ENCODE measurements at regions not wholly inside any gene's neighbourhood (a gene's known extent, or its start where the extent isn't known, plus 50 kb on each side); places are given as distances from the start of the nearest gene placed in this dataset.

GRCh38 chr17:13933441-13934276 is 135.6 kb upstream of the COX10 start:
- intact Hi-C loops (cut with micrococcal nuclease) = no loop called here
- POLR2A ChIA-PET = interaction anchor here (0.7 to 2.6 kb wide), 13 partner anchors 15 to 985 kb away, joined by 3 to 10 read pairs (median 3); partner anchors contain the start of genes HS3ST3A1 and HS3ST3B1
- peak; percentile 18 for DNase-seq (ENCODE audit: unreplicated experiment)
- H3K4me1 Mint-ChIP-seq (ENCODE audit: insufficient read depth, unreplicated experiment) = peaks cover 40% of the 10 kb centered on the region
- no peaks in the 10 kb centered on the region for H3K27me3 Mint-ChIP-seq (ENCODE audit: insufficient read depth, unreplicated experiment)
- no TSS peak for BruUV-seq (replicated peaks)
- peak overlapping the region; percentile 50 for H3K27ac Mint-ChIP-seq (ENCODE audit: low read depth, unreplicated experiment)
- H3K9me3 Mint-ChIP-seq (ENCODE audit: unreplicated experiment) = no peaks in the 10 kb centered on the region
- H3K36me3 Mint-ChIP-seq (ENCODE audit: insufficient read depth, unreplicated experiment) = no peaks in the 10 kb centered on the region
- no peak overlapping the region for H3K4me3 Mint-ChIP-seq (ENCODE audit: unreplicated experiment)
- CTCF ChIA-PET = interaction anchor here (0.6 to 1.3 kb wide), 5 partner anchors 12 to 1727 kb away, joined by 3 to 4 read pairs (median 3); no protein-coding TSS in a partner anchor
- TF ChIP-seq CTCF (IDR thresholded peaks at IDR 0.05; ENCODE audit: unreplicated experiment) = no peak

DNA sequence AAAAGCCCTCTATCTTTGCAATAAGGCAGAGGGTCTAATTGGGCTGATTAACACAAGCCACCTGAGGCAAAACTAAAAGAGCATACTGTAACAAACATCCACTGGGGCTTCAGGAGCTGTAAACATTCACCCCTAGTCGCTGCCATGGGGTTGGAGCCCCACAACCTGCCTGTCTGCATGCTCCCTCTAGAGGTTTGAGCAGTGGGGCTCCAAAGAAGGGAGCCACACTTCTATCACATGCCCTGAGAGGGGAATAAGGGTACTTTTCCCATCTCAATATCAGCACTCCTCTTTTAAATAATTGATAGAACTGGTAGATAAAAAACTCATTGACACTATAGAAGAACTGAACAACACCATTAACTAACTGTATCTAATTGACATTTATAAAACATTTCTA is 130.1 kb upstream of the COX10 start:
- no peak overlapping the region for H3K27ac Mint-ChIP-seq (ENCODE audit: low read depth, unreplicated experiment)
- CTCF ChIA-PET = interaction anchor here (0.7 to 0.9 kb wide), 2 partner anchors 9 to 13 kb away, joined by 3 read pairs; no protein-coding TSS in a partner anchor
- no peak overlapping the region for H3K4me3 Mint-ChIP-seq (ENCODE audit: unreplicated experiment)
- no peaks in the 10 kb centered on the region for H3K27me3 Mint-ChIP-seq (ENCODE audit: insufficient read depth, unreplicated experiment)
- POLR2A ChIA-PET = interaction anchor here (0.5 to 1.0 kb wide), 4 partner anchors 10 to 555 kb away, joined by 3 to 5 read pairs (median 4); no protein-coding TSS in a partner anchor
- no TSS peak for BruUV-seq (replicated peaks)
- H3K4me1 Mint-ChIP-seq (ENCODE audit: insufficient read depth, unreplicated experiment) = peaks cover 12% of the 10 kb centered on the region
- peaks cover 9% of the 10 kb centered on the region for H3K9me3 Mint-ChIP-seq (ENCODE audit: unreplicated experiment)
- TF ChIP-seq CTCF (IDR thresholded peaks at IDR 0.05; ENCODE audit: unreplicated experiment) = no peak
- intact Hi-C loops (cut with micrococcal nuclease) = no loop called here
- no peaks in the 10 kb centered on the region for H3K36me3 Mint-ChIP-seq (ENCODE audit: insufficient read depth, unreplicated experiment)
- peak; percentile 17 for DNase-seq (ENCODE audit: unreplicated experiment)

- ChIA-PET CTCF (interaction anchor here (1.0 to 1.7 kb wide), 2 partner anchors 347 to 350 kb away, joined by 3 to 5 read pairs; no protein-coding TSS in a partner anchor), POLR2A (interaction anchor here (0.6 to 2.0 kb wide), 4 partner anchors 8 to 341 kb away, joined by 3 to 12 read pairs (median 5); no protein-coding TSS in a partner anchor)
- intact Hi-C loops (cut with micrococcal nuclease) = loop anchor here (2.0 to 5.0 kb wide), 2 partner anchors 342 to 604 kb away; no protein-coding TSS in a partner anchor
- peak; percentile 81 for DNase-seq (ENCODE audit: unreplicated experiment)
- peaks cover 9% of the 10 kb centered on the region for H3K9me3 Mint-ChIP-seq (ENCODE audit: unreplicated experiment)
- BruUV-seq (replicated peaks) = no TSS peak
- no peak for TF ChIP-seq CTCF (IDR thresholded peaks at IDR 0.05; ENCODE audit: unreplicated experiment)
- H3K27ac Mint-ChIP-seq (ENCODE audit: low read depth, unreplicated experiment) = no peak overlapping the region
- H3K4me1 Mint-ChIP-seq (ENCODE audit: insufficient read depth, unreplicated experiment) = peaks cover 10% of the 10 kb centered on the region
- H3K4me3 Mint-ChIP-seq (ENCODE audit: unreplicated experiment) = no peak overlapping the region
- no peaks in the 10 kb centered on the region for H3K36me3 Mint-ChIP-seq (ENCODE audit: insufficient read depth, unreplicated experiment)
- H3K27me3 Mint-ChIP-seq (ENCODE audit: insufficient read depth, unreplicated experiment) = no peaks in the 10 kb centered on the region
Measured at GRCh38 chr17:13940858-13941665, 128.2 kb upstream of the COX10 start.

Measured in MCF 10A (cell line).